LNCAP (cell line): ENCODE measurements at regions not wholly inside any gene's neighbourhood (a gene's known extent, or its start where the extent isn't known, plus 50 kb on each side); places are given as distances from the start of the nearest gene placed in this dataset.

ENCODE experiments used
- TF ChIP-seq, protein P1 (sequence below): fragments of 450-650 bp; IDR thresholded peaks from 2 replicates; pipeline ENCODE4 v1.5.1; 2017; ENCODE audit warnings: mild to moderate bottlenecking

DNA sequence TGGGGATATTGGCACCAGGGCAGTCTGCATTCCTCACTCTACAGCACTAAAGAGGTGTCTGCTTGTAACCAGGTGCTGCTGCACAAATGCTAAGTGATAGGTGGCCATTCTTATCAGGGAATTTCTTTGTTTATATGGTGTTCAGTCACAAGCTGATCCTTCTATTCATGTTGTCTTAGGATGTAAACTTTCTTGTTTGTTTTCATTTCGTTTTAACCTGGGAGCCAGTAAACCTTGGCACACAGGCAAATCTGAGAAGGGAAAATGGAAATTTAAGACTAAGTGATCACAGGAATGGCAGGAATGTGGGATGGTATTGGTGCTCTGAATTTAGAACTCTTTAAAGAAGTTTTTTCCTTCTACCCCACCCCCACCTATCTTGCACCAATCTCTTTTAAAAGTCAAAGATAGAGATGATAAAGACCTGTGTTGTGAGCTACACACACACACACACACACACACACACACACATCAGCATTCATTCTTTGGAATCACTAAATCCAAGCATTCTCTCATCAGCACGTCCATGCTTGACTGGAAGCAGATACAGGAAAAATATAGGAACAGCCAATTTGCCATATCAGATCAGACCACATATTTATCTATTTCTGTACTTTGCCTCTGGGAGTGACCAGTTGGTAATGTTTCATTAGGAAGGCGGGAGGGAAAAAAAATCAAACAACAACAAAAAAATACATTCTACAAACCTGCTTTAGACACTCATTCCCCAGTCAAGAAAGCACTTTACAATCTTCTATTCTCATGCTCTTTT lies 451.4 kb upstream of the ADGRL2 start:
- TF ChIP-seq, protein P1, sequence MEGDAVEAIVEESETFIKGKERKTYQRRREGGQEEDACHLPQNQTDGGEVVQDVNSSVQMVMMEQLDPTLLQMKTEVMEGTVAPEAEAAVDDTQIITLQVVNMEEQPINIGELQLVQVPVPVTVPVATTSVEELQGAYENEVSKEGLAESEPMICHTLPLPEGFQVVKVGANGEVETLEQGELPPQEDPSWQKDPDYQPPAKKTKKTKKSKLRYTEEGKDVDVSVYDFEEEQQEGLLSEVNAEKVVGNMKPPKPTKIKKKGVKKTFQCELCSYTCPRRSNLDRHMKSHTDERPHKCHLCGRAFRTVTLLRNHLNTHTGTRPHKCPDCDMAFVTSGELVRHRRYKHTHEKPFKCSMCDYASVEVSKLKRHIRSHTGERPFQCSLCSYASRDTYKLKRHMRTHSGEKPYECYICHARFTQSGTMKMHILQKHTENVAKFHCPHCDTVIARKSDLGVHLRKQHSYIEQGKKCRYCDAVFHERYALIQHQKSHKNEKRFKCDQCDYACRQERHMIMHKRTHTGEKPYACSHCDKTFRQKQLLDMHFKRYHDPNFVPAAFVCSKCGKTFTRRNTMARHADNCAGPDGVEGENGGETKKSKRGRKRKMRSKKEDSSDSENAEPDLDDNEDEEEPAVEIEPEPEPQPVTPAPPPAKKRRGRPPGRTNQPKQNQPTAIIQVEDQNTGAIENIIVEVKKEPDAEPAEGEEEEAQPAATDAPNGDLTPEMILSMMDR = no peak

DNA sequence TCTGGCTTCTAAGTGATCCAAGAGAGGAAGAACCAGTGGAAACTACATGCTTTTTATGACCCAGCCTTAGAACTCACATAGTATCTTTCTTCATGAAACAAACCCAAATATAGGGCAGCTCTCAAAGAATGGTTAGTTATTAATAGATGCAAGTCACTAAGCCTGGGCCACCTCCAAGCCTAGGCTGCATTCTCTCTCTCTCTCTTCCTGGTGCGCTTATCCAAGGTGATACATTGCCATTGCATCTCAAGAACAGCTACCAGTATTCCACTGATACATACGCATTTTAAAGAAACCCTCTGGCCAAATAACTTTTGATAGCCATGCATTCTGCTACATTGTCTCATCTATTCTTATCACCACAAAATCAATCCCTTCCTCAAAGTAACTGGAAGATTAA lies 455.6 kb upstream of the ADGRL2 start:
- TF ChIP-seq, protein P1 = no peak

DNA sequence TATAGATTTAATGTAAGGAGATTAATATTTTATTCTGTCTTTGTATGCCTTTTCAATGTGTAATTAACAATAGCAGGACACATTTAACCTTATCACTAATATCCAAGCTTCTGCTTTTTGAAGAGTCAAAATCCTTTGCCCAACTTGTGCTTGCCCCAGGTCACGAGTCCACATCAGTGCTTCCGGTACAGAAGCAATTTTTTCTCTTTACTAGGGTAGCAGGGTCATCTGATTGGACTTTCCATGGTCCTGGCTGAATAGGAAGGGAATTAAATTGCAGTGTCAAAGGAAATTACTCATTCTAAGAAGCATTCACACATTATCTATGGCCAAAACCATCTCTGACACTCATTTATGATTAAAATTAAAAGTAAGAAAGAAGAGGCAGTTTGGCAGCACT lies 460.5 kb upstream of the ADGRL2 start:
- TF ChIP-seq, protein P1 = no peak

DNA sequence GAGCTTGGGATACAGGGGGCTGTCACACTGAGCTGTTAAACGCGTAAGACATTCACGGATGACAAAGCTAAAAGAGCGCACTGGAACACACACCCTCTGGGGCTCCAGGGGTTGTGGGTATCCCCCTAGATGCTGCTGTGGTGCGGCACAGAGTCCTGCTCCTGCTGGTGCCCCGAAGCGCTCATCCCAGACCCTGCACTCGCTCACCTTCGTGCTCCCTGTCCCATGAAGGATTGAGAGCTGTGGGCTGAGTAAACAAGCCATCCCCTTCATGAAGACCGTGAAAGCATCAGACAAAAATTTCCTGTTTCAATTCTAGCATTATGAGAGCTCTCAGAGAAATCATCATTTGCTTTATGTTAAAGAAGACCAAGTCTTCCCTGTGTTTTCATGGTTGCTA lies 463.5 kb upstream of the ADGRL2 start:
- TF ChIP-seq, protein P1 = no peak

DNA sequence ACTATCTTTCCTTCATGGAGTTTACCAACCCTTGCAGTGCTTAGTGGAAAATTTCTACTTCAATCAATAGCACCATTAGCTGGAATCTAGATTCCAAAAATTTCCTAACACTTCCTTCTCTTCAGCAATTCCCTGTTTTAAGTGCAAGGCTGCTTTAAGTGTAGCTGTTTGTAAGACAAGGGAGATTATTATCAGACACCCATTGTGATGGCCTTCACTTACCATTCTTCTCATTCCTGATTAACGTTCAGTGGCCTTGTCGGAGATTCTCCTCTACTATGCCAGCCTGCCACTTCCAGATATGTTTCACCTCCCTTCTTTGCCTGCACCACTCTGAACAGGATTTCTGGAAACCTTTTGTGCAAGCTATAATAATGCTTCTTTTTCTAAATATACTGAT lies 464.9 kb upstream of the ADGRL2 start:
- TF ChIP-seq, protein P1 = no peak

DNA sequence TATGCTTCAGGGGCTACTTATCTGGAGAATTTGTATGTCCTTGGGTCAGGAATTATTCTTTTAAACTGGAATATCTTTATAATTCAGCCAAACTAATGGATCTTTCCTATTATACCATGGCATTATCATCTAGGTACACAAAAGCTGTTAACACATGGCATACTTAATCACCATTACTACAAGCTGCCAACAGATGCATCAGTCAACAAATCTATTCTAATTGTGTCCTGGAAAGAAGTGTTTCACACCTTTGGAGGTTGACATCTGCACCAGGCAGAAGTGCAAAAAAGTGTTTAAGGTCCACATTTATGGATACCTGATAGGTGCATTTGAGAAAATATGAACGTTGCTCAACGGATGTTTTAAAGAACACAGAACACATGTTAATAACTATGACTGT lies 470.2 kb upstream of the ADGRL2 start:
- TF ChIP-seq, protein P1 = no peak

DNA sequence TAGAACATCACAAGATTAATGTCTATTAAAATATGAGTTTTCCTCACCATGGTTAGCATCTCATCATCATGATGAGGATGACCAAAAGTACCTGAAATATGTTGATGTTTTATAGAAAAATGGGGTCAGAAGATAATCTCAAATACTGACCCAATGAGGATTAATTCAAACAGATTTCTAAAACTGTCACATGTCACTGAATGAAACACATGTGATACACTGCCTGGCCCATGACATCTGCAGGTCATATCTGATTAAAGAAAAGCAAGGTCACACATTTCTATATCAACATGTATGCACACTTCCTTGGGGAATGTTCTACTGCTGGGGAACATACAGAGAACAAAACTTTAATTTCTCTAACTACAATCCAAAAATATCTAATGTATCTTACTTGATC lies 470.6 kb upstream of the ADGRL2 start:
- TF ChIP-seq, protein P1 = no peak

DNA sequence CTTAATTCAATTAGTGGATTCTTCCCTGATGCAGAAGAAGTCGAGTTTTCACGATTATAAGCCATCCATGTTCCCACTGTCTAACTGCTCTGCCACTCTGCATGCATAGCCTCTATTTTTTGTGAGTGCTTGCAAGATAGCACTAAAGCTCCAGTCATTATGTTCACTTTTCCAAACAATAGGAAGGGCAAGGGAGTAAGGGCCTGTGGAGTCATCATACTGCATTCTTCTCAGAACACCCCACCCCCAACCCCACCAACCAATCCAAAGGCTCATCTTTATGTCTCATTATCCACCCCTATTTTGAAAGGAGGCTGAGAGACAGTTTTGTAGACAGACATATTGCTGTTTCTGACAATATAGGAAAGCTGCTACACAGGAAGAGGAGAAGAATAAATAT lies 471.7 kb upstream of the ADGRL2 start:
- TF ChIP-seq, protein P1 = no peak
